HK-2 (cell line): ENCODE measurements at regions not wholly inside any gene's neighbourhood (a gene's known extent, or its start where the extent isn't known, plus 50 kb on each side); places are given as distances from the start of the nearest gene placed in this dataset.
"Not testable (repeated sequence)": the region's sequence is repeated elsewhere in the genome, so short reads cannot be mapped to it uniquely, and the experiment has no call there.

Experiments
- DNase-seq: peaks from one replicate; pipeline ENCODE4 v3.0.0-alpha.2; 2018; ENCODE audit not compliant: unreplicated experiment

DNA sequence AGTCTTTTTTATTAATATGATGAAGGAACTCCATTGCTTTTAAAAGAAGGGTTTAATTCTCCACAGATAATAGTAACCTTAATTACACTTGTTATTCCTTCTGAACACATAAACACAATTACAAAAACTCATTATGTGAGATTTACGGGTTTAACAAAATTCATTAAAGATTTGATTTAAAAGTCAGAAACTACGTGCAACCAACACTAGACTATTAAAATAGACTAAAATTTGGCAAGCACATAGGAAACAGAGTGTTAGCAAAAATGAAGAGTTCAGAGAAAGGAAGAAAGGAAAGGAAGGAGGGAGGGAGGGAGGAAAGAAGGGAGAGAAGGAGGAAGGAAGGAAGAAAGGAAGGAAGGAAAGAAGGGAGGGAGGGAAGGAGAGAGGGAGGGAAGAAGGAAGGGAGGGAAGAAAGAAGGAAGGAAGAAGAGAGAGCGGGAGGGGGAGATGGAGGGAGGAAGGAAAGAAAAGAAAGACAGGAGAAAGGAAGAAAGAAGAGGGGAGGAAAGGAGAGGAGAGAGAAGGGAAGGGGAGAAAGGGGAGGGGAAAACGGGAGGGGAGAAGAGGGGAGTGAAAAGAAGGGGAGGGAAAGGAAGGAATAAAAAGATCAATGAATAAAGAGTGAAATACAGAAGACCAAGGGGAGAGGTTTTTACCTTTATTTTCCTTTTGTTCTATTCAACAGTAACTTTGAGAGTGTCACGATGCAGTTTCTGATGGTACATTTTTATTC is 123.4 kb upstream of the LYPLAL1 start:
- no peak for DNase-seq

GRCh38 chr1:219050822-219051125 is 122.9 kb upstream of the LYPLAL1 start:
- no peak for DNase-seq

DNA sequence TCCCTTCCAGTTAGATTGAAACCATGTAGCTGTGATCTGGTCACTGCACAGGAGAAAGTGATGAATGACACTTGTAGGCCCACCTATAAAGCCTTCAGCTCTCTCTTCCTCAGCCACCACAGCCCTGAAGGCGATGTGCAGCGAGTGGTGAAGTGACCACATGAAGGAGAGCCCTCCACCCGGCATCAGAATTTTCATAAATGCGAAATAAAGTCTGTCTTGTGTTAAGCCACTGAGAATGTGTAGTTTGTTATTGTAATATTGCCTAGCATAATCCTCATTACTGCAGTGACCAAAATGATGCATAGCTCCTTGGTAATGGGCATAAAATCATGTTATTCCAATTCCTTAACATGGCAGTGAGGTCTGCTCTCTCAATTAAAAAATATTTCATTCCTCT is 122.1 kb upstream of the LYPLAL1 start:
- DNase-seq, result no peak

DNA sequence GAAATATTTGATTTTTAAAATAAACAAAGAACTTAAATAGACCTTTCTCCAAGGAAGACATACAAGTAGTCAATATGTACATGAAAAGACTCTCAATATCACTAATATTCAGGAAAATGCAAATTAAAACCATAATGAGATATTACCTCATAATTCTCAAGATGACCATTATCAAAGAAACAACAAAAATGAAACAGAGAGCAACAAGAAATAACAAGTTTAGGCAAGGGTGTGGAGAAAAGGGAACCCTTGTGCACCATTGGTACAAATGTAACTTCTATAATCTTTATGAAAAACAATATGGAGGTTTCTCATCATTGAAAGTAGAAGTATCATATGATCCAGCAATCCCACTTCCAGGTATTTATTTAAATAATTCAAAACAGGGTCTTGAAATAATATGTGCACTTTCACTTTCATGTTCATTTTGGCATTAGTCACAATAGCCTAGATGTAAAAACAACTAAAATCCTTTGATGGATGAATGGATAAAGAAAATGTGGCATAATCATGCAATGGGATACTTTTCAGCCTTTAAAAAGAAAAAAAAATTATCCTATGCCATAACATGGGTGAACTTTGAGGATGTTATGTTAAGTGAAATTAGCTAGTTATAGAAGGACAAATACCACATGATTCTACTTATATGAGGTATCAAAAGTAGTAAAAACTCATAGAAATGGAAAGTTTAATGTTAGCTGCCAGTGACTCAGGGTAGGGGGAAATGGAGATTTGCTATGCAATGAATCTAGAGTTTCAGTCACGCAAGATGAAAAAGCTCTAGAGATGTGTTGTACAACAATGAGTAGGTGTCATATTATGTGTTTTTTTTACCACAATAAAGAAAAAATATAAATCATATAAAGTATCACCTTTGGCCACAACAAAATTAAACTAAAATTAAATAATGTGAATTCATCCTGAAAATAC is 114.5 kb upstream of the LYPLAL1 start:
- DNase-seq, result no peak

DNA sequence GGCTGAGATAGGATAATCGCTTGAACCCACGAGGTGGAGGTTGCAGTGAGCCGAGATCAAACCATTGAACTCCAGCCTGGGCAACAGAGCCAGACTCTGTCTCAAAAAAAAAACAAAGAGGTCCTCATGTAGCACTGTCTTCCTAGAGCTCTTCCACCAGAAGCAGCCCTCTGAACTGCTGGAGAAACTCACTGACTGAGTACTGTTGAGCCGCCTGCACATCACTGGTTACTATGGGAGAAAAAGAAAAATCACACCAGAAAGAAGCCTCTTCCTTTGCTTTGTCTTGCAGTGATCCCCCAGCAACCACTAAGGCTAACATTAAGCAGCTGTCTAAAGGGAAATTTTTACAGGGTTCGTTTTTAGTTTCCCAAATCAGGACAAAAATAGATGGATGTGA is 112.9 kb upstream of the LYPLAL1 start:
- DNase-seq, result no peak

DNA sequence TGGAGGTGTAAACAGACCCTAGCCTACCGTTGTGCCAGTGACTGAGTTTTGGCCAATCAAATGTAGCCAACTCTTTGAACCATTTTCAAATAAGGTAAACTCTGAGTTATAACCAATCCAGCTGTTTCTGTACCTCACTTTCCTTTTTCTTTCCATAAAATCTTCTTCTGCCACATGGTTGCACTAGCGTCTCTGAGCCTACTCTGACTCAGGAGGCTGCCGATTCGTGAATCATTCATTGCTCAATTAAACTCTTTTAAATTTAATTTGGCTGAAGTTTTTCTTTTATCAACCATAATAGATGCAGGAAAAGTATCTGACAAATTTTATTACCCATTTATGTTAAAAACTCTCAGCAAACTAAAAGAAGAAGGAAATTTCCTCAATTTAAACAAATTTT is 111.5 kb upstream of the LYPLAL1 start:
- DNase-seq, result no peak

- no peak for DNase-seq
These were observed 107.6 kb upstream of the LYPLAL1 start for GRCh38 chr1:219066098-219066497.

GRCh38 chr1:219066631-219067349 is 106.9 kb upstream of the LYPLAL1 start:
- DNase-seq, result no peak

DNA sequence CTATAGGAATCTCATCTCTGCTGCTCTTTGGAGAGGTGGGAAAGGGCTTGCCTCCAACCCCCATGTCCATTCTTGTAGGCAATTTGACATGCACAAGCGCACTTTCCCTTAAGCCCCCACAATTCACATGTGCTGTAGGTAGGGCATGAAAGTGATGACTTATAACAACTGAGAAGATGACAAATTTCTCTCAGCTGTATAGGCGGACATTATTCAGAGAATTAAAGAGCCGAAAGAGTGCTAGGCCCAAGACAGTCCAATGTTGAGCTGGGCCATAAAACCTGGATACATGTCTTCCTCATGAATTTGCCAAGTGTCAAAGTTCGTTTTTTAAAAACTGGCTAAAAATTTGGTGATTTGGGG is 106.3 kb upstream of the LYPLAL1 start:
- no peak for DNase-seq

DNA sequence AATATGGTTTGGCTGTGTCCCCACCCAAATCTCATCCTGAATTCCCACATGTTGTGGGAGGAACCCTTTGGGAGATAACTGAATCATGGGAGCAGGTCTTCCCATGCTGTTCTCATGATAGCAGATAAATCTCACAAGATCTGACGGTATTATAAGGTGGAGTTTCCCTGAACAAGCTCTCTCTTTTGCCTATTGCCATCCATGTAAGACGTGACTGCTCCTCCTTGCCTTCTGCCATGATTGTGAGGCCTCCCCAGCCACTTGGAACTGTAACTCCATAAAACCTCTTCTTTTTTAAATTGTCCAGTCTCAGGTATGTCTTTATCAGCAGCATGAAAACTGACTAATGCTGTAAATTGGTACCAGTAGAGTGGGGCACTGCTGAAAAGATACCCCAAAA is 103.3 kb upstream of the LYPLAL1 start:
- DNase-seq, result not testable (repeated sequence)

- DNase-seq, result no peak
These were observed 102.5 kb upstream of the LYPLAL1 start for GRCh38 chr1:219071209-219071608.

GRCh38 chr1:219072329-219072728 is 101.3 kb upstream of the LYPLAL1 start:
- DNase-seq, result no peak

DNA sequence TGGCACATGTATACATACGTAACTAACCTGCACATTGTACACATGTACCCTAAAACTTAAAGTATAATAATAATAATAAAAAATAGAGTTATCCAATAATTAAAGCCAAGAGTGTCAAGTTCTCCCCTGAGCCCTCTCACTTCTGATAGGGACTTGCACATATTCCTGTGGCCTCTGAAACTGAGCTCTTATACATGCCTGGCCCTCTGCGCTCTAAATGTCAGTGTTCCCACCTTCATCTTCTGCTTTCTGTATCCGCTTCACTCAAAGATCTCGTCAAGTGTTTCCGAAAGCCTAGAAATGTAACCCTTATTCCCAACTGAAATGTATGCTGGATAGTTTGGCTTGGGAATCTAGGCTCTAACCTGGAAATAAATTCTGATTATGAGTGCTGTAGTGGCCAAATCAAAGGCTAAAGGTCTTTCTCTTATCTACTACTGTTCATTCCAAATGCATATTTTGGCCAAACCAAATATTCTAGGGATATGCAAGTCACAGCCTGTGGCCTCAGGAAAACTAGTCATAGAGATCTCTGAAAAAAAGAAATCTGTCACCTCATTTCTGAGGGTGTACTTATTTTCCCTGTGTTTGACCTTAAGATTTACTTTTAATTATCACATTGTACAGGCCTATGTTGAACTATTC is 99.5 kb upstream of the LYPLAL1 start:
- DNase-seq, result no peak

DNA sequence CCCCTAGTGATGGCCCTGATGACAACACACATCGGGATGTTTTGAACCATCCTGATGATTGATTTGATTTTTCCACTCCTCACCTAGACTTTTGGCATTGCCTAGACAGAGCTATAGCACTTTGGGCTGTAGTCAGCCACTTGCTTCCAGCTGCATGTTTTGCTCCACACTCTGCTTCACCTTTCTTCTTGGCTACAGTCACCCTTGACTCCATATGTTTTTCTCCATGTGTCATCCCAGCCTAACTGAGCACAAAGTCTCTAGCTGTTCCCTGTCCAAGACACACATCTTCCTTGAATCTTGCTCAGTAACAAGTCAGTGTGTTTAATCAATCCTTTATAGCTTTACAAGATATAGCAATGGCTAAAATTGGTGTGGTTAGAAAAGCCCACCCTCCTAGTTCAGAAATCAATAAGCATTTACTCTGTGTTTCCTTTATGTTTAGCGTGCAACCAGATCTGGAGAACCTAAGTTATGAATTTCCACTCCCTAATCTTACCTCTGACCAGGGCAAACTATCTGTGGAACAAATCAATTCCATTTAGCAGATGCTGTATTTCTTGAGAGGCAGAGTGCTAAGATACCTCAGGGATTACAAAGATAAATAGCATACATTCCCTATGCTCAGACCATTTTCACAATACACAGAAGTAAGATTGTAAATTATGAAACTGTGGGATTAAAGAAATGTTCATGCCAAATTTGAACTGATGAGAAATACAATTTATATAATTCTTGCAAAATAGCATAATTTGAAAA is 98.4 kb upstream of the LYPLAL1 start:
- DNase-seq, result no peak

DNA sequence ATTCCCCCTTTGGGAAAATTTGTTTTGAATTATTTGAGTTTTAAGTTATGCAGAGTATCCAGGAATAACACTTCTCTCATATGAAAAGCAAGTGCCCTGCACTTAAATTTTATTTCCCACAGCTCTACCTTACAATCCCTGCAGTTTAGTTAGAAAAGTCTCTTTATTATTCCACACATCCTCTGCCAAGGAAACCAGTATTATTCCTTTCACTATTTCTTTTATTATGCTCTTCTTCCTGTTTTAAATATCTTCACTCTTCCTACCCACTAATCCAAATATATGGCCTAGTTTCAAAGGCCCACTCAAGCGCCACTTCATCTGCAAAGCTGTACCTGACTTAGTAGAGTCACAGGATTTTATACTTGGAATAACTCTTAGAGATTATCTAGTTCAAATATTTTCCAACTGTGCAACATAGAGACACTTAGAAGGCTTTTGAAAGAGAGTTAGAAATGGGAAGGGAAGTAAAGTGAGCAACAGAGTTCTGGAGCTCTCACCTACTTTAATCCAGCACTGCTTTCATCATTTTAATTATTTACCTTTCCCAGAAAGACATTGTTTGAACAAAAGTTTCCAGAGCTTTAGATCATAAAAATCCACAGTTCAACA is 97.2 kb upstream of the LYPLAL1 start:
- no peak for DNase-seq

DNA sequence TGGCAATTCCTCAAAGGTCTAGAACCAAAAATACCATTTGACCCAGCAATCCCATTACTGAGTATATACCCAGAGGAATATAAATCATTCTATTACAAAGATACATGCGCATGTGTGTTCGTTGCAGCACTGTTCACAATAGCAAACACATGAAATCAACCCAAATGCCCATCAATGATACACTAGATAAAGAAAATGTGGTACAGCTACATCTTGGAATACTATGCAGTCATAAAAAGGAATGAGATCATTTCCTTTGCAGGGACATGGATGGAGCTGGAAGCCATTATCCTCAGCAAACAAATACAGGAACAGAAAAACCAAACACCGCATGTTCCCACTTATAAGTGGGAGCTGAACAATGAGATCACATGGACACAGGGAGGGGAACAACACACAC is 95.9 kb upstream of the LYPLAL1 start:
- DNase-seq, result not testable (repeated sequence)

DNA sequence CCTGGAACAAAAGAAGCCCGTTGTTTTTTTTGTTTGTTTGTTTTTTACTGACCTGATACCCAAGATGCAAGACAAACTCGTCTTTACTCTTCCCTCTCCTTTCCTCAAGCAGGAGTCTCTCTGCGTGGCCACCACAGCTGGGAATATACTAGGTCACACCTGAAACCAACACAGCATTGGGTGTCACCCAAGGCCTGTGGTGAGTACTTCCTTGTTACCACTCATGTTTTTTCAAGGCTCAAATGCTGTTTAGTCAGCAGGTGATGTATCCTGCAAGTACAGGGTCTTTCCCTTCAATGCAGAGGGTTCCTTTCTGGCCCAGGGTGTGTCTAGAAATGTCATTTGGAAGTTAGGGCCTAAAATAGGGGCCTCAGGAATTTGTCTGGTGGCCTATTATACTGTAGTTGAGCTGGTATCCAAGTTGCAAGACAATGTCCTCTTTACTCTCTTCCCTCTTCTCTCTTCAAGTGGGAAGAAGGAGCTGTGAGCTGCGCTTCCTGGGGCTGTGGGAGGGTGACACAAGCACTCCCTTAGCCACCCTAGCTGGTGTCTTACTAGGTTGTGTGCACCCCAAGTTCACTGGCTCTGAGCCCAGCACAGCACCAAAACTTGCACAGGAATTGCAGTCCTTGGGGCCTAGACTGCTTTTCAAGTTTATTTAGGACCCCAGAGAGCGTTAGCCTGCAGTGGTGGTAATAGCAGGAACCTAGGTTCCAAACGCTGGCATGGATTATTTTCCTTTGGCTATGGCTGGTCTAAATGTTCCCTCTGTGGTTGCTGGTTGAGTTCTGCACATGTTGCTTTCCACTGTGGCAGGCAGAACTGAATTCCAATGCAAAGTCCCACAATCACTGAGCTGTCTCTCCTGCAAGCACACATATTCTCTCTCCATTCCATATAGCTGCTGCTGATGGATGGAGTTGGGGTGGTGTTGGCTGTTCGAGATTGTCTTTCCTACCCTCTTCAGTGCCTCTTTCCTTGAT is 91.4 kb upstream of the LYPLAL1 start:
- DNase-seq, result no peak

DNA sequence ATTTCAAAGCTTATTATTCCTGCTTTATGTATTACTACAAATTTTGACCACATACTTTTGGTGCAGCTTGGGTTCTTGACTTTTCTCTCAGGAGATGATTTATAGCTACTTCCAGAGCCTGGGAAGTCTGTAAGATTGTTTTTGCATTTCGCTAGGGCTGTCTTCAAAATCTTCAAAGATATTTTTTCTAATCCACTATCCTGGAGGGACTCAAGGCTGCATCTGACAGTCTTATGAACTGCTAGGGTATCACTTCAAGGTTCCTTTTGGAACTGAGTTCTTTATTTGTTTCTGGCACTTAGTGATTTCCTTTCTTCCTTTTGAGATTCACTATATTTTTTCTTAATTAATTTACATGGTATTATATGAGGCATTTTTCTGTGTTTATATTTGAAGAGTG is 90.0 kb upstream of the LYPLAL1 start:
- no peak for DNase-seq

GRCh38 chr1:219085082-219085481 is 88.6 kb upstream of the LYPLAL1 start:
- no peak for DNase-seq

DNA sequence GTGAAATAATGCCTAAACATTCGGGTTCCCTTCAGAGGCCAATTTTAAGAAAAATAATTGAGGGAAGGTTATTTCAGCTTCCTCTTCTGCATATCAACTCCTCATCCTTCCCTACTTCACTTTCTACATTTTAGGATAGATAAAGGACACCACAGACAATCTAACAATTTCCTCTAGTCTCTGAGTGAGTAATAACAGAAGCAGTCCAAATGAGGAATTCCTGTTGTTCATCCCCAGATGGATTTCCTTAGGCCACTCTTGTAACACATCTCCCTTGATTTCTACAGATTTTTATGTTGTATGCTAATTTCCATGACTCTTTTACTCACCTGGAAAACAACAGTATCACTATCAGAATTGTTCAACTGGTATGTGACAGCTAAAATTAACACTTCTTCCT is 87.7 kb upstream of the LYPLAL1 start:
- DNase-seq, result no peak
